VCaP (cell line): ENCODE measurements at regions not wholly inside any gene's neighbourhood (a gene's known extent, or its start where the extent isn't known, plus 50 kb on each side); places are given as distances from the start of the nearest gene placed in this dataset.
"Not testable (repeated sequence)": the region's sequence is repeated elsewhere in the genome, so short reads cannot be mapped to it uniquely, and the experiment has no call there.

Experiments
- H3K27ac ChIP-seq: fragments of 450-650 bp; 2 replicates; pipeline ENCODE4 v1.5.1; 2017
- CTCF ChIP-seq: fragments of 450-650 bp; conservative IDR thresholded peaks from 2 replicates; pipeline ENCODE4 v1.5.1; 2017; ENCODE audit warnings: mild to moderate bottlenecking, moderate library complexity

- H3K27ac ChIP-seq: peak overlapping the region; percentile 97; the same call in 1 of the 2 replicates
These were observed 115.2 kb upstream of the LNX1 start for GRCh38 chr4:53706422-53707032.

GRCh38 chr4:53705972-53706371, 114.7 kb upstream of the LNX1 start:
- no peak for TF ChIP-seq CTCF
- peak overlapping the region; percentile 97; the same call in 1 of the 2 replicates for H3K27ac ChIP-seq

More at GRCh38 chr4:53706422-53707032, 115.2 kb upstream of the LNX1 start:
- TF ChIP-seq CTCF: peak; percentile 86

GRCh38 chr4:53705151-53705764, 114.0 kb upstream of the LNX1 start:
- no peak for TF ChIP-seq CTCF
- H3K27ac ChIP-seq: peak overlapping the region; percentile 97; the same call in 1 of the 2 replicates

GRCh38 chr4:53704329-53704728, 113.0 kb upstream of the LNX1 start:
- peak overlapping the region; percentile 97 for H3K27ac ChIP-seq

GRCh38 chr4:53703267-53703655, 112.0 kb upstream of the LNX1 start:
- peak overlapping the region; percentile 97 for H3K27ac ChIP-seq
- TF ChIP-seq CTCF: no peak

More at GRCh38 chr4:53704329-53704728, 113.0 kb upstream of the LNX1 start:
- no peak for TF ChIP-seq CTCF

GRCh38 chr4:53702334-53703266, 111.3 kb upstream of the LNX1 start:
- TF ChIP-seq CTCF: peak; percentile 66
- peak overlapping the region; percentile 97 for H3K27ac ChIP-seq

- peak overlapping the region; percentile 97 for H3K27ac ChIP-seq
These were observed 110.0 kb upstream of the LNX1 start for GRCh38 chr4:53701260-53701659.

- not testable (repeated sequence) for H3K27ac ChIP-seq
These were observed 108.0 kb upstream of the LNX1 start for GRCh38 chr4:53699310-53699709.
